HG03442 (cell line): ENCODE measurements at regions not wholly inside any gene's neighbourhood (a gene's known extent, or its start where the extent isn't known, plus 50 kb on each side); places are given as distances from the start of the nearest gene placed in this dataset.
A peak's percentile ranks its signal among the peaks of the same experiment; 100 is the strongest.

Experiments
- ATAC-seq: cut with Tn5 transposase; IDR thresholded peaks from one replicate; pipeline ENCODE4 v1.9.1; 2021; ENCODE audit warnings: mild to moderate bottlenecking, moderate library complexity; ENCODE audit not compliant: unreplicated experiment

DNA sequence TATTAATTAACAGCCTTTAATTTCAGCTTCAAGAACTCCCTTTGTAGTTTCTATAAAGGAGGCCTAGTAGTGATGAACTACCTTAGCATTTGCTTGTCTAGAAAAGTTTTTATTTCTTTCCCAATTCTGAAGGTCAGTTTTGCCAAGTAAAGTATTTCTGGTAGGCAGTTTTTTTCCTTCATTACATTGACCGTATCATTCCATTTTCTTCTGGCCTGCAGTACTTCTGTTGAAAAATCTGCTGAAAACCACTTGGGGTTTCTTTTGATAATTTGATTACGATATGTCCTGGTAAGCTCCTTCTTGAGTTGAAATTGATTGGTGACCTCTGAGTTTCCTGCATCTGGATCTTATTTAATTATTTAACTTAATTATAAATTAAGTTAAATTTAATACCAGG, 691.8 kb downstream of the TSN start:
- ATAC-seq = no peak

- peak; percentile 68 for ATAC-seq
Observed at GRCh38 chr2:122451040-122451439, 695.6 kb downstream of the TSN start.

GRCh38 chr2:122451697-122452096, 696.2 kb downstream of the TSN start:
- no peak for ATAC-seq

- no peak for ATAC-seq
Observed at GRCh38 chr2:122469147-122469546, 713.7 kb downstream of the TSN start.

- ATAC-seq = no peak
Observed at GRCh38 chr2:122471753-122472152, 716.3 kb downstream of the TSN start.

DNA sequence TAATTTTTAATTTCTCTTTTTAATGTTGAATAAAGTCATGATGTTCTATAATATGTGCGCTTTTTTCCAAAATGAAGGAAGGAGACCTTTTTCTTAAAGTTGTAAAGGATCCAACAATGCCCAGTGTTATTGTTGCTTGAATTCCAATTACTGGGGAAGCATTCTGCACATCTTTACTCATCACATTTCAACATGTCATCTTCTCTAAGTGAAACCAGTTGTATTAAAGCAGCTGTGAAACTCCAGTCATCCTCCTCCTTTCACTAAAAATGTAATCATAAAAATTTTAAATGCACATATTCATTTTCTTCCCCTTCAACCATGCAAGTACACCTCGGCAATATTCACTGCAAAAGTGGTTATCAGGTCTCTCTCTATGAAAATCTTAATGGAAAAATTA, 722.7 kb downstream of the TSN start:
- ATAC-seq = no peak

DNA sequence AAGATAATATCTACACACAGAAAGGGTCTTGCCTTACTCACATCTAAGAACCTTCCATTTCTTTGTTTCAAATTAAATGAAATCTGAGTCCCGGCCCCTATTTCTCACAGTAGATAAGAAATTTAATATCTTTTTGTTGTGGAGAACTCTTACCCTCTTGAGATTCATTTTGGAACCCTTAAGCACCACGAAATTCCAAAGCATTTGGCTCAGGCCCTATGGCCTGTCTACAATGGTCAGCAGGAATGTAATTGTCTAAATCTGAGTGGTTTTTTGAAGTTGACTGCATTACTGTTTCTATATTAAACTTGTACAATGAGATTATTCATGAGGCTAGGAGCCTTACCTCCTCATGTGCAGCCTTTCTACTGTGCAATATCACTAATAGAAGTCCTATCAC, 723.3 kb downstream of the TSN start:
- ATAC-seq = no peak

- ATAC-seq = no peak
Observed at GRCh38 chr2:122480501-122481243, 725.2 kb downstream of the TSN start.

- ATAC-seq = no peak
Observed at GRCh38 chr2:122481244-122481622, 725.8 kb downstream of the TSN start.

DNA sequence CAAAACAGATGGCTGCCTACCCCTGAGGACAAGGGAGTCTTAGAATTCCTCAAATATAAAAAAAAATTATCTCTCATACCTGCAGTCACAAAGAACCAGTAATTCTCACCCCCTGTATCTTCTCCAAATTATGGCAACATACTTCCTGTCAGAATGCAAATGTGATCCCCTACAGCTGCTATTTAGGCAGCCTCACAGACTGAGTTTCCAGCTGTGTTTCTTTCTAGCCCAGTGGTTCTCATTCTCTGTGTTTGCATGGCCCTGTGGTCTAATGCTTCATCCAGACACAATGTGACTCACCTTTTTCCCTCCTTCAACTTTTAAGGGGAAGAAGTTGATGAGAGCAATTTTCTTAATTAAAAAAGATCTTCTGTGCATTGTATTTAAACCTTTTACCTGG, 726.3 kb downstream of the TSN start:
- no peak for ATAC-seq

- no peak for ATAC-seq
Observed at GRCh38 chr2:122486086-122486485, 730.6 kb downstream of the TSN start.

DNA sequence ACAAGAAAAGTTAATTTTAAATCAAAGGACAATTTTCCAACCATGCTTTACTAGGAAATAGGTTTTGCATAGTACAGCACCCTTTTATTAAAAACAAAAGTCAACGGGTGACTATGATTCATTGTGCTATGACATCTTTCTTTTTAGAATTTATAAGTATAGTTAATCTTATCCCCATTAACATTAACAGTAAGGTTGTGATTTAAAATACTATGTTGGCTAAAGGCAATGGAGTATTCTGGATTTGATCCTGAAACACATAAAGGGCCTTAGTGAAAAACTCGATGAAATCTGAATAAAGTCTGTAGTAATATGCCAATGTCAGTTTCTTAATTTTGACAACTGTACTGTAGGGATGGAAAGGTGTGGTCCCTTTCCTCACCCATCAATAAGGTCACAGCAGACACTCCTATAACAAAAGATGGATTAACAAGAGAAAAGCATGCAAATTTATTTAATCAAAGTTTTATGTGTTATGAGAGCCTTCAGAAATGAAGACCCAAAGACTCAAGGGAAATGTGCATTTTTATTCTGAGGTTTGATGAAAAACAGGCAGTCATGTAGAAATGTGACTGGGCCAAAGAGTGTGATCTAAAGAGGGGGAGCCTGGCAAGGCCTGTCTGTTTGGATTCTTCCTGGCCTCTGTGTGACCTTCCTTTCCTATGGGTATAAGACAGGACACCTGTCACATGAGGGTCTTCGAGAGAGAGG, 731.4 kb downstream of the TSN start:
- ATAC-seq = no peak

- ATAC-seq = no peak
Observed at GRCh38 chr2:122491011-122491410, 735.6 kb downstream of the TSN start.

GRCh38 chr2:122500316-122501105, 745.1 kb downstream of the TSN start:
- ATAC-seq = no peak

- no peak for ATAC-seq
Observed at GRCh38 chr2:122506620-122507019, 751.2 kb downstream of the TSN start.

DNA sequence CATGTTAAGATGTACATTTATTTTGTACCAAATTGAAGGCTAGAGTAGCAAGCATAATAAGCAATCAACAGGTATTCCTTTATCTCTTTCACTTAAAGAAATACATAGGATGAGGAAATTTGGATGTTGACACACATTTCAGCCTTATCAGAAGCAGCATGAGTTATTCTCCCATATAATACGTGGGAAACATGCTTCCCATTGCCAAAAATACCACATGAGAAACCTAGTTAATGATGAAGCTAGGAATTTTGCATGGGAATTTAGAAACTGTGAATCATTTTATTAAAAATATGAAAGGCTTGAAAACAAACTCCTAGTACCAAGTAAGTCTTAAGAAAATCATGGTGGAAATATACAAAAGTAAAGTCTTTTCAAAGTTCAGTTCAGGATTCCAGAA, 751.8 kb downstream of the TSN start:
- ATAC-seq = no peak

DNA sequence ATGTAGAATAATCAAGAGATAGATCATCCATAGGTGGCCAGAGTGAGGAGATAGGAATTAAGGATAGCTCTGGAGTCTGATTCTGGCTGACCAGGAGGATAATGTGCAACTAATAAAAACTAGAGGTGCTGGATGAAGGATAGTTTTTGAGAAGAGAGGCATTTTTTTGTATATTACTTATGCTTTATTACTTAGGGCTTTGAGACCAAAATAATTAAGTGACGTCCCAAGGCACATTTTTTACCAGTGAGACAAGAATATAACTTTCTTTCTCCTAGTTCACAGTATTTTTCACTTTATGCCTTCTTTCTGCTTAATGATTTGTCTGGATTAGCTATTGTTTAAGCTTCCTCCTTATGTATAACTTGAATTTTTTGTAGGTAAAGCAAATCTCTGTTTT, 756.6 kb downstream of the TSN start:
- ATAC-seq = no peak

- no peak for ATAC-seq
Observed at GRCh38 chr2:122514451-122514996, 759.1 kb downstream of the TSN start.

DNA sequence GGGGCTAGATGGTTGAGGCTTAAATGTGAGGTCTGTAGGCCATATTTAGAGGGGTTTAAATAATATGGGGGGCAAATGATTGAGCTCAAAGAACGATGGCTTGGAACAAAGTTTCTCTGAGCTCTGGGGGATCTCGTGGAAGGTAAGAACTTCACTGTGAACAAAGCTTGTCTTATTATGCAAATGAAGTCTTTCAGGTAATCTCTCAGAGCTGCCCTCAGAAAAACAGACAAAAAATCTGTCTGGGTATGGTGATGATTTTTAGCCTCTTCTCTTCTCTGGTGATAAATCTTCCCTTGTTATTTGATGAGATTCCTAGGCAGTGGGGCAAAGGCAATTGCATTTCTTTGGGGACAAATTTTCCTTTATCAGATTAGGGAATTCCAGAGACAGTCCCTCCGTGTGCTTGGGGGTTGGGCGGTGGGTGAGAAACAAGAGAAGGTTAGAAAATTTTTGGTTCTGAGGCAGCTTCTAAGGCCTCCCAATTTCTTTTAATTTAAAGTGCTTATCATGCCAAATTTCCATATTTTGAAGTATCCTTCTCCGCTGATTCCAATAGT, 760.4 kb downstream of the TSN start:
- ATAC-seq = no peak

- ATAC-seq = no peak
Observed at GRCh38 chr2:122516775-122517174, 761.3 kb downstream of the TSN start.

- no peak for ATAC-seq
Observed at GRCh38 chr2:122519366-122519765, 763.9 kb downstream of the TSN start.
